ENCODE measurements at regions not wholly inside any gene's neighbourhood (a gene's known extent, or its start where the extent isn't known, plus 50 kb on each side); places are given as distances from the start of the nearest gene placed in this dataset.

DNA sequence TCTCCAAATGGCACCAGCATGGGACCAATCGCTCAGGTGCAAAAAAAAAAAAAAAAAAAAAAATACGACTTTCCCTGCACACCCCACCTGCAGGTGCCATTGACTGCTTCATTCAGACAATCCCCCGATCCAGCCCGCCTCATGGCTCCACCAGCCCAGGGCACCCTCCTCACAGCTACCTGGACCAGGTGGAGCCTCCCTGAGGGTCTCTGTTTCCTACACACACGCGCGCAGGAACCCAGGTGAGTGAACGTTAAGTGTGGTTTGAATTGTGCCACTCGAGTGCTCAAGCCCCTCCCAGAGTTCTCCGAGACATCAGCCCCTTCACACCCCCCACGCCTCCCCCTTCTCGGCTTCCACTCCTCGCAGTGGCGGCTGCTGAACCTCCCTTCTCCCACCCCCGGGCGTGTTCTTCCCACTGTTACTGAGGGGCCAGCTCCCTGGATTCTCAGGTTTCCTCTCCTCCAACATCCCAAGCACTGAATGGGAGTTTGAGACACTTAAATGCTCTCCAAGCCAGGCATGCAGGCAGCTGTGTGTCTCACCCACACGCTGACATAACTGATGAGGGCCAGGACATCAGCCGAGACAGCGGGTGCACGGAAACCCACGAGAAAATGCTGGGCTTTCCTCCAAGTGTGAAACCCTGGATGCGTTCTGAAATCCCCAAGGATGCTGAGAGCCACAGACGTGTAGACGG is 88.8 kb upstream of the SNTG2 start:
- TF ChIP-seq, protein P1, sequence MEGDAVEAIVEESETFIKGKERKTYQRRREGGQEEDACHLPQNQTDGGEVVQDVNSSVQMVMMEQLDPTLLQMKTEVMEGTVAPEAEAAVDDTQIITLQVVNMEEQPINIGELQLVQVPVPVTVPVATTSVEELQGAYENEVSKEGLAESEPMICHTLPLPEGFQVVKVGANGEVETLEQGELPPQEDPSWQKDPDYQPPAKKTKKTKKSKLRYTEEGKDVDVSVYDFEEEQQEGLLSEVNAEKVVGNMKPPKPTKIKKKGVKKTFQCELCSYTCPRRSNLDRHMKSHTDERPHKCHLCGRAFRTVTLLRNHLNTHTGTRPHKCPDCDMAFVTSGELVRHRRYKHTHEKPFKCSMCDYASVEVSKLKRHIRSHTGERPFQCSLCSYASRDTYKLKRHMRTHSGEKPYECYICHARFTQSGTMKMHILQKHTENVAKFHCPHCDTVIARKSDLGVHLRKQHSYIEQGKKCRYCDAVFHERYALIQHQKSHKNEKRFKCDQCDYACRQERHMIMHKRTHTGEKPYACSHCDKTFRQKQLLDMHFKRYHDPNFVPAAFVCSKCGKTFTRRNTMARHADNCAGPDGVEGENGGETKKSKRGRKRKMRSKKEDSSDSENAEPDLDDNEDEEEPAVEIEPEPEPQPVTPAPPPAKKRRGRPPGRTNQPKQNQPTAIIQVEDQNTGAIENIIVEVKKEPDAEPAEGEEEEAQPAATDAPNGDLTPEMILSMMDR (IDR thresholded peaks at IDR 0.05), result no peak
- TF ChIP-seq POLR2A (IDR thresholded peaks at IDR 0.05), result no peak

Data from stomach (tissue), 4 donors.